NB4 (cell line): ENCODE measurements at regions not wholly inside any gene's neighbourhood (a gene's known extent, or its start where the extent isn't known, plus 50 kb on each side); places are given as distances from the start of the nearest gene placed in this dataset.

Source experiments
- MYC ChIP-seq: IDR thresholded peaks from 2 replicates; pipeline ENCODE4 v1.6.1; 2011; ENCODE audit warnings: low read depth, low read length
- POLR2A ChIP-seq: IDR thresholded peaks from 2 replicates; pipeline ENCODE4 v1.6.1; 2011; ENCODE audit warnings: mild to moderate bottlenecking; ENCODE audit not compliant: insufficient read length; ENCODE audit errors: extremely low read depth
- TF ChIP-seq, protein P1 (sequence below): IDR thresholded peaks from 2 replicates; pipeline ENCODE4 v1.6.1; 2011; ENCODE audit warnings: low read depth, low read length
- TF ChIP-seq, protein P2 (sequence below): IDR thresholded peaks from one replicate; pipeline ENCODE4 v1.5.1; 2012; ENCODE audit warnings: low read depth, low read length

DNA sequence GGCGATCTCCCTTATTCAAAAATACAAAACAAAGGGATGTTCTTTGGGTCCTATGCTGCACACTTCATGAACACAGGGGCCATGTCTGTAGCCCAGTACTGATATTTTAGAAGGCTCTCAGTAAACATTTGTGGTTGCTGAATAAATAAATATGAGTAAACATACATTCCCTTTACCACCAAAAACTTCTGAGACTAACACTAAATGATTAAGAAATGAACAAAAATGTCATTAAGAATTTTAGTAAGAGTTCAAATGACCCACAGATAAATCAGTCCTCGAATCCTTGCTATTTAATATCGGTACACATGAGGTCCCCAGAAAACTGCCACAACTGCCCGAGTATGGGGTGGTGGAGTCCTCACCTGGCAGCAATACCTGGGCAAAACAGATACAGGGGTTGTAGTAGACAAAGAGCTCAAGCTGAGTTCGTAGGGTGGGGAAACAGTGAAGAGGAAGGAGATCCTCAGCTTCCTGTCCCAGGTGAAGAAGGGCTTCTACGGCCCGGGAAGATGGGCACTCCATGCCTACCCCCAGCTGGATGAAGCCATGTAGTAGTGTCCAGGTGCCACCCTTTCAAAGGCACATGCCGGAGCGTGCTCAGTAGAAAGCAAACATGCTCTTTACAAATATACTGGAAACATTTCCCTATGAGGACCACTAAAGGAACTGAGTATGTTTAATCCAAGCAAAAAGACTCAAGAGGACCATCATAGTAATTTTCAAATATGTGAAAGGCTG is 72.6 kb upstream of the ARHGAP29 start:
- TF ChIP-seq, protein P1, sequence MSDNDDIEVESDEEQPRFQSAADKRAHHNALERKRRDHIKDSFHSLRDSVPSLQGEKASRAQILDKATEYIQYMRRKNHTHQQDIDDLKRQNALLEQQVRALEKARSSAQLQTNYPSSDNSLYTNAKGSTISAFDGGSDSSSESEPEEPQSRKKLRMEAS, result no peak
- TF ChIP-seq, protein P2, sequence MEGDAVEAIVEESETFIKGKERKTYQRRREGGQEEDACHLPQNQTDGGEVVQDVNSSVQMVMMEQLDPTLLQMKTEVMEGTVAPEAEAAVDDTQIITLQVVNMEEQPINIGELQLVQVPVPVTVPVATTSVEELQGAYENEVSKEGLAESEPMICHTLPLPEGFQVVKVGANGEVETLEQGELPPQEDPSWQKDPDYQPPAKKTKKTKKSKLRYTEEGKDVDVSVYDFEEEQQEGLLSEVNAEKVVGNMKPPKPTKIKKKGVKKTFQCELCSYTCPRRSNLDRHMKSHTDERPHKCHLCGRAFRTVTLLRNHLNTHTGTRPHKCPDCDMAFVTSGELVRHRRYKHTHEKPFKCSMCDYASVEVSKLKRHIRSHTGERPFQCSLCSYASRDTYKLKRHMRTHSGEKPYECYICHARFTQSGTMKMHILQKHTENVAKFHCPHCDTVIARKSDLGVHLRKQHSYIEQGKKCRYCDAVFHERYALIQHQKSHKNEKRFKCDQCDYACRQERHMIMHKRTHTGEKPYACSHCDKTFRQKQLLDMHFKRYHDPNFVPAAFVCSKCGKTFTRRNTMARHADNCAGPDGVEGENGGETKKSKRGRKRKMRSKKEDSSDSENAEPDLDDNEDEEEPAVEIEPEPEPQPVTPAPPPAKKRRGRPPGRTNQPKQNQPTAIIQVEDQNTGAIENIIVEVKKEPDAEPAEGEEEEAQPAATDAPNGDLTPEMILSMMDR, result no peak
- no peak for TF ChIP-seq POLR2A
- TF ChIP-seq MYC, result no peak
